GM19023 (cell line): ENCODE measurements at regions not wholly inside any gene's neighbourhood (a gene's known extent, or its start where the extent isn't known, plus 50 kb on each side); places are given as distances from the start of the nearest gene placed in this dataset.

Experiments
- ATAC-seq: cut with Tn5 transposase; IDR thresholded peaks from one replicate; pipeline ENCODE4 v1.9.1; 2021; ENCODE audit warnings: mild to moderate bottlenecking, moderate library complexity; ENCODE audit not compliant: unreplicated experiment

DNA sequence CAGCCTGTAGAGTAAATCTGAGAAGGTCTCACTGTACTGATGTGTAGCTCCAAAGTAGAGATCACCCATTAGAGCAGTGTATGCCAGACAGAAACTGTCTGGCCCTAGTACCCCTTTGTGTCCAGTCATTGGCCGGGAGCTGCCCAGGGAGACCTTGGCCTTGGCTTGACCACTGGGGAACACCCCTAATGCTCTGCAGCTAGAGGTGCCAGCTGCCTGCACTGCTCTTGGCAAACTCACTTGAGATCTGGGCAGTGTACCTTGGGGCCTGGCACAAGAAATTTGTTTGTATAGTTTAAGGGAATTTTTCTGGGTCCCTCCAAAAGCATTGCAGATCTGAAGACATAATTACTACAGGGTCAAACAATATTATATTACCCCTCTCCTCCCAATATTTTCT lies 78.7 kb upstream of the MPHOSPH6 start:
- ATAC-seq, result no peak

DNA sequence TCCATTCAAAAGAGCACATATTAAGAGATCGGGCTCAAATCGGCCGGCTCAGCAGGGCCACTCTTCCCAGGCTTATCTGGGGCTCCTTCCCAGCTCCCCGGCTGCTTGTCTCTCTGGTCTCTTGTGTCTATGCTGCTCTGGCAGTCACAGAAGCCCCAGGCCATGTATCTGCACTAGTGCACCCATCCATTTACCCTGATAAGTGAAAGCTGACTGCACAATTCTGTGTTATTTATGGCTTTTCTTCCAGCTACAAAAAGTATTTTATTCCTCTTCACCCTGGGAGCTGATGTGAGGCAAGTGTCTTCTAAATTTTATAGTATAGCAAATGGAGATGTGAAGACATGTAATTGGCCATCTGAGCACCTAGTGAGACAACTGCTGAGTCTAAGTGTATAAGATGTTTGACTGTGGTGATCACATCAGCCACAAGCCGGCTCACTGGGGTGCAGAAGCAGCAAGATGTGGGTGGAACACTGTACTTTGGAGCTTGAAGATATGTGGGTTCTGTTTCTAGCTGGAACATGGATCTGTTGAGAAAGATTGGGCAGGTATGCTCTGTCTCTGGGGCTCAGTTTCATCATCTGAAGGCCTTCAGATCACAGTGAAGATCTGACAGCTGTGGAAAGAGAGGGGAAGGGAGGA lies 78.1 kb upstream of the MPHOSPH6 start:
- no peak for ATAC-seq

DNA sequence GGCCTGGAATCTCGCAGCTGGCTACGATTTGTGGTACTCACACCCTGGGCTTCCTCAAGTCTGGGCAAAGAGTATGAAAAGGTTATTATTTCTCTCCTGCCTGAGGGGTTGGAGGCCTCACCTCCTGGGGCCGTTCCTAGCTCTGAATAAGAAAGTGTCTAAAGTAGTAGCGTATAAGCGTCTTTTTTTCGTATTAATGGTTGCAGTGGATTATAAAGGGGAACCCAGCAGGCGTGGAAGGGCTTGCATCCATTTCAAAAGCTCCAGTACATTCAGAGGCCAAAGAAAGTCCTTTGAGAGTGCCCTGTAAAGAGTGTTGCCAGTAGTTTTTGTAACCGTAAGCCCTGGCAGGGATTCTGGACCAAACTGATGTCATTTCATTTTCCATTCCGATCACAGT lies 72.2 kb upstream of the MPHOSPH6 start:
- no peak for ATAC-seq

DNA sequence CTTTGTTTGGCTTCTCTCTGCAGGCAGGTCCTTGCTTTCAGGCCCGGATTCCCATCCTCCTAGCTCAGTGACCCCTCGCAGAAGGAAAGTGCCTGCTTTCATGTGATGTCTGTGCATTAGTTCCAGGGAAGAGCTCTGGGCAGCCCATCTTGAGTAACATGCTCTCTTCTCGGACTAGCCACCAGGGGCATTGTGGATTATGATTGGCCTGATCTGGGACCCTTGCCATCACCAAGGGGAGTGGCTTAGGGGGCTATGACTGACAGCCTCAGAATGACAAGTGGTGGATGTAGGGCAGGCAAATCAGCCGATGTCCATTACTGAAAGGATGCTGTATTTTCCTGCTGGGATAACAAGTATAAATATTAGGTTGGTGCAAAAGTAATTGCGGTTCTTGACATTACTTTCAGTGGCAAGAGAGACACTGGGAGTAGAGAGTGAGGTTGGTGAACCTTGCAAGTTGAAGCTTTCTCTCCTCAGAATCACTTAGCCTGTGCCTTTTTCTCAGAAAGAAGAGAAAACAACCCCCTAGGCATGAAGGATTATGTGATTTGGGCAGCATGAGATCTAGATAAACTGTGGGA lies 71.5 kb upstream of the MPHOSPH6 start:
- no peak for ATAC-seq

DNA sequence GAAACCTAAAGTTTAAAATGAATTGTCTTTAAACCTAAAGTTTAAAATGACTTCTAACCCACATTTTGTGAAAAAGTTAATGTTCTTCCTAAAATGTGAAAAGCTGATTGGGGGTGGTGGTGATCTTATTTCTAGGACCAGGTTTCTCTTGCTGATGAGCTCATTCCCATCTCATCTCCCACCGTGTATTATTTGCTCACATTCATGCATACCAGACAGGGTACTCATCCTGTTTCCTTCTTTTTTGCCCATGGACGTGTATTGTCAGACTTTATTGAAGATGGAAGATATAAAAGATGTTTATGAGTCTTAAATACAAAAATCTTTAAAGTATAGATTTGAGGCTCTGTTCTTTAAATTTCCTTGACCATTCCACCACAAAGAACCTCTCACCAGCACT lies 70.1 kb upstream of the MPHOSPH6 start:
- ATAC-seq, result no peak

DNA sequence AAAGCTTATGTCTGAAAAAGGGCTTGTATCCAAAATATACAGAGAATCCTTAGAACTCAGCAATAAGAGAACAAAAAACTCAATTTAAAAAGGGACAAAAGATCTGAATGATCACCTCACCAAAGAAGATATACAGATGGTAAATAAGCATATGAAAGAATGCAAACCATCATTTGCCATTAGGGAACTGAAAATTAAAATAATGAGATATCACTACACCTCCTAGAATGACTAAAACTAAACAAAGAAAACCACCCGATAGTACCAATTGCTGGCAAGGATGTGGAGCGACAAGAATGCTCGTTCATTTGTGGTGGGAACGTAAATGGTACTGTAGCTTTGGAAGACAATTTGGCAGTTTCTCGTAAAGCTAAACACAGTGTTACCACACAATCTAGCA lies 66.9 kb upstream of the MPHOSPH6 start:
- ATAC-seq, result no peak

DNA sequence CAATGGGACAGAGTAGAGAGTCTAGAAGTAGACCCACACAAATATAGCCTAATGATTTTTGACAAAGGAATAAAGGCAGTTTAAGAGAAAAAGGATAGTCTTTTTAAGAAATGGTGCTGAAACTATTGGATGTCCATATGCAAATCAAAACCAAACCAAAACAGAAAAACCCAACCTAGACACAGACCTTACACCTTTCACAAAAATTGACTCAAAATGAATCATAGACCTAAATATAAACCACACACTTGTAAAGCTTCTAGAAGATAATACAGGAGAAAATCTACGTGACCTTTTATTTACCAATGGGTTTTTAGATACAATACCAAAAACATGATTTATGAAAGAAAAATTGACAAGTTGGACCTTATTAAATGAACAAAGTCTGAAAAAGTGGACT lies 66.4 kb upstream of the MPHOSPH6 start:
- no peak for ATAC-seq

DNA sequence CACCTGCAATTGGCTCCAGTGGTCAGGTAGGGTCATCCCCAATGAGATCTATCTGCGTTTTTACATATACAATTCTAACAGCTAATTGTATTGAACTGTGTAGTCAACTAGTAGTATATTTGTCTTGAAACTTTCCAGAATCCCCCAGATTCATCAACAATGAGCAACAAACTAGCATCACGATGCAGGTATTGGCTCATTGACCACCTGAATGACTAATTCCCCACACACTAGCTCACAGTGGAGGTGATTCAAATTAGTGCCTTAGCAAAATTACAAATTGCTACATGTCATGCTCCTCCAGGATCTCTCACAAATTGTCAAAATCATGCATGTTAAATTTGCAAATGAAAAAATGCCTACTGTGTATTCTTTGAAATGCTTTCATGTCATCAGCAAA lies 62.8 kb upstream of the MPHOSPH6 start:
- no peak for ATAC-seq

DNA sequence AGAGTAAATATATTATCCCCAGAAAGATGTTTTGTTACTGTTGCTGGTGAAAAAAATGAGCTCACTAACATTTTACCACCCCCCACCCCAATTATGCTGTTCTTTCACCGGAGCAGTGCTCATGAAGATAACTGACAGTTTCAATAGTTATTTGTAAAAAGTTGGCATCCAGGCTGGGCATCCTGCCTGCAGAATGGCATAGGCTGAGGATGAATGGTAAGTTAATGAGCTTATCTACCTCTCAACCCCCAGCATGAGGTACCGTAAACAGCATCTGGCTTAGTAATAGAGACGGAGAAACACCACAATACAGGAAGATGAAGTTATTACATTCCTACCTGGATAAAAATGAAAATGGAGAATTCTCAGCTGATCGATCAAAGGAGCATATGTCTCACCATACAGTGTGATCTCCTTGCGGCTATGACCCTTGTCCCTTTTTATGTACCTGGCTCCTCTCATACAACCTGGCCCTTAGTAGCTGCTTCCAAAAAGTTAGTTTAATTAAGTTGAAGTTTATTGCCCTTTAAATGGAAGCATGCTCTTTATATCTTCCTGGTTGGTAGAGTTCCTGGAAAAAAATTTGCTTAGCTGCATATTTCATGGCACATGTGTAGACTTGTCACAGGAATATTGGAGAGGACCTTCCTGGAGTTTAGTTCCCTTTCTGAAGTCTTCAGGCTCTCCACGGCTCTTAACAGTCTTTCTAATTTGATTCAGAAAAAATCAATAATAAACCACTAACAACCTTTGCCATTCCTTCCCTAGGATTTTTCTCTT lies 61.2 kb upstream of the MPHOSPH6 start:
- ATAC-seq, result no peak

DNA sequence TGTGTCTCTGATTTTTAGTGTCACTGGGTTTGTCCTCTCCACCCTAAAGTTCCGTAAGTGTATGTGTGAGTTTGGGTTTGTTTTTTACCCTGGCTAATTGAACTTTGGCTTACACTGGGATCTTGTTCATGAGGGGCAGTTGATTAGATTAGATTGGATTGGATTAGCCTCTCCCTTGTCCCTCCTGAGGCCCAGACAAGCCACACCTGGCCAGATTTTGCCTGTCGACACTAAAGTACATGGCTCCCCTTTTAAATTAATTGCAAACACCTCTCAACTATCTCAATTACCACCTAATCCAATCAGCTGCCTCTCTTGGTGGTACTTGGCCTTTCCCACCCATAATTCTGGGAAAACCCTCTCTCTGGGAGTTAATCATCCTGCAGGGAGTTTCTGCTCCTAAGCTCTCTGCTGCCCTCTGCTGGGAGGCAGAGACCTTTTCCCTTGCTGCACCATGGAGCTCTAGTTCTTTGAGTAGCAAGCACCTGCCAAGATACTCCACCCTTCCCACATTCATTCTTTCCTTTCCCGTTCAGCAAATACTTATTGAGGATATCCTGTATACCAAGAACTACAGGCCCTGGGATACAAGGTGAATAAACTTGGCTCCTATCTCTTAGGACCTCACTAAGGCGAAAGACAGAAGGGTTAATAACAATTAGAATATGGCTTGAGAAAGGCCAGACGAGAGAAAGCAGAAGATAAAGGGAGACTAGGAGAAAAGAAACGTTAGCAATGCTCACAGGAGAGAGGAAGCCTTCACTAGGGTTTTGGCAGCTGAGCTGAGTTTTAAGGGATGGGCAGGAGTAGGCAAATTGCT lies 60.0 kb upstream of the MPHOSPH6 start:
- ATAC-seq, result no peak

DNA sequence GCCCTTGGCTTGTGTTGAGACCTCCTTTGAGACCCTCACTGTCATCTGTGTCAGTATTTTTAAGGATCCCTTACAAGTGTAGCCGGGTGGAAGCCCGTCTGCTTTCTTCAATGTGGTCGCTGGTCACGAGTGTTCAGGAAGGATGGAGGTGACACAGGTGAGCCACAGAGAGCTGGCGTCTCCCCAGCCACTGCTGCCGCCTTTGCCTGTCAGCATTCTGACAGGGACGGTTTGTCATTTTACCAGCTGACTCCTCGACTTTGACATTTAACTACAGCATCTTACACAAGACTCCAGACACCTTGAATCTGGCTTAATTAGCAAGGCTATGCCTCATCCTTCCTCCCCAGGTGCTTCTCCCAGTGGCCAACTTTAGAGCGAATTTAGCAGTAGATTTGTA lies 56.3 kb upstream of the MPHOSPH6 start:
- ATAC-seq, result no peak

DNA sequence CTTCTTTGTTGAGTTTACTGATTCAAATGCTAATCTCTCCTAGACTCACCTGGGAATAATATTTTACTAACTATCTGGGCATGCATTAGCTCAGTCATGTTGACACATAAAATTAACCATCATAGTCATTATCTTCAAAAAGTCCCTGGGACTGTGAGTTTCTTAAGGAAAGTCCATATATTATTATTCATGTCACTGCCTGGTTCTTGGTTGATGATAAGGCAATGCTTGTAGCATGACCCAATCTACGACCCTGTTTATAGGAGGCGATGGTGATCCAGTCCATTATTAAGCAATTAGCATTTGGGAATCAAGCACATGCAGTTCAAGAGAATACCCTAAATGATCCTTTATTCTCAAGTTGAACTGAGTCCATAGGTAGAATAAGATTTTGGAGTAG lies 54.8 kb upstream of the MPHOSPH6 start:
- no peak for ATAC-seq

DNA sequence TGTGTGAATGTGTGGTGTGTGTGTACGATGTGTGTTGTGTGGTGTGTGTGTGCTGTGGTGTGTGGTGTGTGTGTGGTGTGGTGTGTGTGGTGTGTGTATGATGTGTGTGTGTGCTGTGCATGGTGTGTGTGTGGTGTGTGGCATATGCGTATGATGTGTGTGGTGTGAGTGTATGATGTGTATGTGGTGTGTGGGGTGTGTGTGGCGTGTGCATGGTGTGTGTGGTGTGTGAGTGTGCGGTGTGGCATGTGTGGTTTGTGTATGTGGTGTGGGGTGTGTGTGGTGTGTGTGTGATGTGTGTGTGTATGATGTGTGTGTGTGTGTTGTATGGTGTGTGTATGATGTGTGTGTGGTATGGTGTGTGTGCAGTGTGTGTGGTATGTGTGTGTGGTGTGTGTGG lies 50.5 kb upstream of the MPHOSPH6 start:
- ATAC-seq, result no peak
